ENCODE measurements at regions not wholly inside any gene's neighbourhood (a gene's known extent, or its start where the extent isn't known, plus 50 kb on each side); places are given as distances from the start of the nearest gene placed in this dataset.
"Not testable (repeated sequence)": the region's sequence is repeated elsewhere in the genome, so short reads cannot be mapped to it uniquely, and the experiment has no call there.

DNA sequence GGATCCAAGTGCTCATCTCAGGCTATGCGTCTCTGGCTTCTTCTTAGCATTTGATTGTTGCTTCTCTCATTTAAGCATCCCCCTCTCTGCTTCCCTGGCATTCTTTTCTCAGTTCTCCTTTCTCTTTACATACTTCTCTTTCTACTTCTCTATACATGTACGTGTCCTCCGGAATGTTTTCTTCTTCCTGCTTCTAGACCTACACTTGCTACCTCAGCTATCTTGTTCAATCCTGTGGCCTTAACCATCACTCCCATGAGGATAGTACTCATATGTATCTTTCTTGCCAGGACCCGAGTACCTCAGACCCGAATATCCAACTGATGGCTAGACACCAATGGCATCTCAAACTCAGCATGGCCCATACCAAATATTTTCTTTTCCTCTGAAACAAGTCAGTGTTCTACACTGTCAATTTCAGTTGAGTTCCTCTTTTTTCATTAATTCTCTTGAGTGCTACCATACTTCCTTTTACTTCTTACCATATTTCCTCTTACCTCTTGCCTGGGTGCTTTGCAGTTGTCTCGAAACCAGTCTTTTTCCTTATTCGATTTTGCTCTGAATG, 115.1 kb upstream of the SLC38A2 start:
- DNase-seq: no peak

- no peak for DNase-seq
Measured at GRCh38 chr12:46486588-46486987, 114.0 kb upstream of the SLC38A2 start.

GRCh38 chr12:46485853-46486252, 113.3 kb upstream of the SLC38A2 start:
- no peak for DNase-seq

DNA sequence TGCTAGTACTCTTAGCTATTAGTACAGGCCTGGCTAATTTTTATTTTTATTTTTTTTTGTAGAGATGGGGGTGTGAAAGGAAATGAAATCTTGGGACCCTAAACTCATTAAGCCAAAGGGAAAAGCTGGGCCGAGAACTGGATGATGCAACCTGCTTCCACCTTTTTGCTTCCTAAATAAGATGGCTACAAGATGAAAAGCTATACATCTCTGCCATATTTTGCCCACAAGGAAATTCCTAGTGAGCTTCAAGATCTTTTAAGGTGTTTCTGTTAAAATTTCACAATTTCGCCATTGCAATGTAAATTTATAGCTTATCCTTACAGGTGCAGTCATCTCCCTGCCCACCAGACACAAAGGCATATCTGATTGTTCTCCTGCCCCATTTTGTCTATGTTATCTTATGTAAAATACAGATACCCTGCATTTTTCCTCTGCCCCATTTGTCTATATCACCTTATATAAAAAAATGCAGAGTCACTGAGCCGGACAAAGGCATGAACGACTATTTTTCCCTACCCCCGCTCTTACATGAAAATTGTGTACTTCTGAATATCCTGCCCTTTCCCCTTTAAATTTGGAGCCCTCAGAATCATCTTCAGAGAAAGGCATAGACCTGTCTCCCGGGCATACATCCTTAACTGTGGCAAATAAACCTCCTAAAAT, 112.0 kb upstream of the SLC38A2 start:
- DNase-seq: no peak

- DNase-seq: no peak
Measured at GRCh38 chr12:46483572-46484395, 111.2 kb upstream of the SLC38A2 start.

- DNase-seq: no peak
Measured at GRCh38 chr12:46480724-46481123, 108.2 kb upstream of the SLC38A2 start.

DNA sequence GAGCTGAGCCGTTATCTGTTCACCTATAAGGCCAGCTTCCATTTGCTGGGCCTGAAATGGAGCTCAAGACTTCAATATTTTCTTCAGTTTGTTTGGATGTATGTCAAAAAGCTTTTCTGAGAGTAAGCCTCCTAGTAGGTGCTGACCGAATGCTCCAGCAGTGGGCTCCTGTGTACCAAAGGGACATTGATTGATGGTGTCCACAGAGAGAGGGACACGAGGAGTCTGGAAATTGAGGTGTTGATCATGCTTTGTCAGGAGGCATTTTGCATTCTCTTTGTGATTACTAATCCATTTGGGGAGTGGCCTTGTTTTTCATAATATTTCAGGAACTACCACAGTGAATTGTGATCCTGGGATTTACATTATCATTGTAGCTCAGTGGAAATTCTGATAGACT, 107.7 kb upstream of the SLC38A2 start:
- DNase-seq: no peak

- no peak for DNase-seq
Measured at GRCh38 chr12:46478123-46478522, 105.5 kb upstream of the SLC38A2 start.

DNA sequence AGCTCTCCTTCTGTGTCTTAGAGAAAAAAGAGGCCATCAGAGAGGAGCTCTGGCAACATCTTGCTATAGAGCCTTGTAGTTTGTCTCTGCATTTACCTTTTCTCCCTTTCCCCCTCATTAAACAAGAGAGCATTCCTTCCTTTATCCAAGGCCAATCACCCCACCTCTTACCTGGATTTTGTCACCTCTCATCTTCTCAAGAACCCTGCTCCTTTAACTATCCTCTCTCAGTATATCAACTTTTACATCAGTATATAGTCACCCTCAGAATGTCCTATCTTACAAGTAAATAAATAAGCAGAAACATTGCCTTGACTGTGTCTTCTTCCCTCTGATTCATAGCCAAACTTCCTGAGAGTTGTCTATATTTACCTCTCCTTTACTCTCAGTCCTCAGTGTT, 105.0 kb upstream of the SLC38A2 start:
- DNase-seq: no peak

DNA sequence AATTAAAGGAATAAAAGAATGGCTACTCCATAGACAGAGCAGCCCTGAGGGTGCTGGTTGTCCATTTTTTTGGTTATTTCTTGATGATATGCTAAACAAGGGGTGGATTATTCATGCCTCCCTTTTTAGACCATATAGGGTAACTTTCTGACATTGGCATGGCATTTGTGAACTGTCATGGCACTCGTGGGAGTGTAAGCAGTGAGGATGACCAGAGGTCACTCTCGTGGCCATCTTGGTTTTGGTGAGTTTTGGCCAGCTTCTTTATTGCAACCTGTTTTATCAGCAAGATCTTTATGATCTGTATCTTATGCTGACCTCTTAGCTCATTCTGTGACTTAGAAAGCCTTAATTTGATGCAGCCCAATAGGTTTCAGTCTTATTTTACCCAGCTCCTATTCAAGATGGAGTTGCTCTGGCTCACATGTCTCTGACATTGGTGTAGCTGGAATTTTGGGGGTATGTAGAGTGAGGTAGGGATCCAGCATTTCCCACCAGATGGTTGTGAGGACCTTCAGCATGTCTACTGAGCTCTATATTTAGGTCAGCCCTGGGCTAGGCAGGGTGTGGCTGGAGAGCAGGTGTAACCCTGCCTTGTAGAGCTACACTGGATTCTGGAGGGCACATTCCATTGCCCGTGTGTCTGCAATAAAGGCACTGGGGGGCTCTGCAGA, 103.5 kb upstream of the SLC38A2 start:
- DNase-seq: no peak

DNA sequence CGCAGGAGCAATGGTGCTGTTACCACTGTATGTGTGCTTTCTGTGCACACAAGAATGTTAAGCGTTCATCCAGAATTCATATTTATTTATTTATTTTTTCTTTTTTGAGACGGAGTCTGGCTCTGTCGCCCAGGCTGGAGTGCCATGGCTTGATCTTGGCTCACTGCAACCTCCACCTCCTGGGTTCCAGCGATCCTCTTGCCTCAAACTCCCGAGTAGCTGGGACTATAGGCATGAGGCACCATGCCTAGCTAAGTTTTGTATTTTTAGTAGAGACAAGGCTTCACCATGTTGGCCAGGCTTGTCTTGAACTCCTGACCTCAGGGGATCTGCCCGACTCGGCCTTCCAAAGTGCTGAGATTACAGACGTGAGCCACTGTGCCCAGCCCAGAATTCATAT, 101.8 kb upstream of the SLC38A2 start:
- not testable (repeated sequence) for DNase-seq

- no peak for DNase-seq
Measured at GRCh38 chr12:46473634-46474329, 101.2 kb upstream of the SLC38A2 start.

DNA sequence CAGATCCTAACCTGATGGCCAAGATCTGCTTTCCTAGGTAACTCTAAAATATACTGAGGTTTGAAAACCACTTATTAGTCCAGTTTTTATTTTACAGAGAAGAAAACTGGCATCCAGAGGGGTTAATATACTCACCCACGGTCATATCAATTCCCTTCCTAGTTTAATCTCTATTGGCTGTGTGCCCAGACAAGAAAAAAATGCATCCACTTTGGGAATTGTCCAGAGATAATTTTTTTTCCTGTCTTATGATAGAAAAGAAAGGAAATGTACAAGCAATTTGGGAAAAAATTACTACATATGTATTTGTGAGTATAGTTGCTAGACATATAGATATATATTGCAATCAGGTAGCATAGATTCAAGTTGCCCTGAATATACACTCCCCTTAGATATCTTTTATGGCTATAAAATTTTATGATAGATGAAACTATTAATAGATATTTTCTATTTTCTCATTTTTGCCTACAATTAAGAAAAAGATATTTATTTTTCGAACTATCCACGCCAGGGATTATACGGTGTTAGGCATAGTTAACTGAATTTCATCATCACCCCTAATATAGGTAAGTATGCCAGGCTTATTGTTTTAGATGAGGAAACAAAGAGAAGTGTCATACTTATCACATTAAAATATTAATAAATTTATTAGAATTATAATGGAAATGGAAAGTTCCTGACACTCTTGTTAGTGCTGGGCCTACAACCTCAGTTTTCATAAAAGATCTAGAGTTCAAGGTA, 100.5 kb upstream of the SLC38A2 start:
- peak; percentile 72 for DNase-seq

- no peak for DNase-seq
Measured at GRCh38 chr12:46472144-46472705, 99.7 kb upstream of the SLC38A2 start.

- DNase-seq: no peak
Measured at GRCh38 chr12:46471404-46471803, 98.8 kb upstream of the SLC38A2 start.

DNA sequence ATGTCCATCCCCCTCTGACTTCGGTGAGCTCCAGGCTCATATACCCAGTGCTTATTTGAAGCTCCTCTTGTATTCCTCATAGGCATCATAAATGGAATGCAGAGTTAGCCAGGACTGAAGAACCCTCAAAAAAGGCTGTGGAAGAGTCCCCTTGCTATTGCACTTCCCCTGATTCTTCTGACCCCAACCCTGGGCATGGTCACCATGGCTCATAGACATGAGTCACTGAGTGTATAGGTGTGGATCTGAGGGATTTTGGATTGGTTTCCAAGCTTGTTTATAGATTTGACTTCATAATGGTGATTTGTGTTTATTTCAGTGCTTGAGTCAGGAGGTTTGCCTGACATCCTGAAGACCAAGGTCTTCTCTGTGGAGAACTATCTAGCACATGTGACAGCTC, 98.4 kb upstream of the SLC38A2 start:
- no peak for DNase-seq

- DNase-seq: no peak
Measured at GRCh38 chr12:46470036-46470627, 97.6 kb upstream of the SLC38A2 start.

DNA sequence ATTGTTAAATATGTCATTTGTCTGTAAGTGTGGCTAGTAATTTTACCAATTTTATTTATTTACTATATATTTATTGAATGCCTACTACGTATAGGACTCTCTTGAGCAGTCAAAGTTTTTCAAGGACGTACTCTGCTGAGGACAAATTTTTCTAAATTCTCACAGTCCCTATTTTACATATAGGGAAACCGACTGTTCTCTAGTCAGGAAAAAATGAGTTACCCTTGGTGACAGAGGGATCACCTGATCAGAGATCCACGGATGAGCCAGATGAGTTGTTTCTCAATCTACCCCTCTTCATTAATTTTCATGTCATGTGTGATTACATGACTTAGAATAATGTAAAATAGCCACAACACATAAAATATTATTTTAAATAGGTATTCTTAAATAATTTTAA, 96.2 kb upstream of the SLC38A2 start:
- DNase-seq: no peak

DNA sequence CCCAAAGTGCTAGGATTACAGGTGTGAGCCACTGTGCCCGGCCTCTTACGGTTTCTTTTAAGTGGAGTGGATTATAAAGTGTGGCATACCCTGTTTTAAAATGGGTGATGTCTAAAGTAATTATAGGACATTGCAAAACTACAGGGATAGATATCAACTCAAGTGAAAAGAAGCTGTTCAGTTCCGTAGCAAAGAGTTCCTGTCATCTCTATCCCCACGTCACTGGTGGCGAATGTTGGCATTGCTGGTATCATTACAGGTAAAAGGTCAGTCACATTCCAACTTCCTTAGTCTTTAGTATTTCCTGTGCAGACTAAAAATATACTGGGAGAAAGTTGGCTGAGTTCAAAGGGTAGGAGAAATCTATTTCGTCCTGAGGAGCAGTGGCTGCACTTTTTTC, 95.6 kb upstream of the SLC38A2 start:
- no peak for DNase-seq

DNA sequence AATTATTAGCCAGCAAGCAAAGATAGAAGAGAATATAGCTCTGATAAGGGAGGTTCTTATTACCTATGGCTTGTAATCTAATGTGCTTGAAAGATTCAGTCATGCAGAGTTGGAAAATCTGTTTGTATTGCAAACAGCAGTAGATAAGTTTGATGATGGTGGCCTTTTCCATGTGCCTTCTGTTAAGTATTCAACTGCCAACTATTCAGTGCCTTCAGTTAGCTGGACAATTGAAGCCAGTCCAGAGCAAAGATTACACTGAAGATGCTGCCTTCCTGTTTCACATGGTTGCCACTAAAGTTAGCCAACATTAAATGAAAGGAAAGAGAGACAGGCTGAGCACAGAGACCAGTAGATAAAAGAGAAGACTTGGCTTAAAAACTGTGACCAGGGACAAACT, 92.7 kb upstream of the SLC38A2 start:
- no peak for DNase-seq

- no peak for DNase-seq
Measured at GRCh38 chr12:46464863-46465262, 92.3 kb upstream of the SLC38A2 start.
